A673 (cell line): ENCODE measurements at regions not wholly inside any gene's neighbourhood (a gene's known extent, or its start where the extent isn't known, plus 50 kb on each side); places are given as distances from the start of the nearest gene placed in this dataset.

Experiments used
- EZH2 ChIP-seq: fragments of 200-600 bp; sonication (generic); IDR thresholded peaks from 2 replicates; pipeline ENCODE4 v1.6.1; 2017; ENCODE audit warnings: borderline replicate concordance, low read depth, mild to moderate bottlenecking, mixed read lengths, antibody characterized with exemption, low read length; ENCODE audit not compliant: poor library complexity, severe bottlenecking
- TF ChIP-seq, protein P1 (sequence below): fragments of 300-800, 200-600 bp; sonication (generic); conservative IDR thresholded peaks from 2 replicates; pipeline ENCODE4 v1.5.1; 2017; ENCODE audit warnings: low read depth, mild to moderate bottlenecking, antibody characterized with exemption, low read length, moderate library complexity, mixed read lengths

DNA sequence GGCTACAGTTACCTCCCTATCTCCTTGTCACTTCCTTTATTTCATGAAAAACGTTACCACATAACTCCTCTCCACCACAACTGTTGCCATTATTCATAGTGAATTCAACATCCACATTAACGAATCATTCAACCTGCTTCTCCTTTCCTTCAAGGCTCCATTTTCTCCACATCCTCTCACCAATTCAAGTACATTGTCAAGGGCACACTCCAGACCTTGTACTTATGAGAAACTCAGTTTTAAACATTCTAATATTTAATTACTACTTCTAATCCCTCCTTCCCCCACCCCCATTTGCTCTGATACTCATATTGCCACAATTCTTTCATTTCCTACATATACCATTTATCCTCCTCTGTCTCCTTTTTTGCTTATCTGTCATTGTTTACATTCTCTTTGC lies 871.2 kb downstream of the TUSC7 start:
- TF ChIP-seq EZH2: no peak
- TF ChIP-seq, protein P1, sequence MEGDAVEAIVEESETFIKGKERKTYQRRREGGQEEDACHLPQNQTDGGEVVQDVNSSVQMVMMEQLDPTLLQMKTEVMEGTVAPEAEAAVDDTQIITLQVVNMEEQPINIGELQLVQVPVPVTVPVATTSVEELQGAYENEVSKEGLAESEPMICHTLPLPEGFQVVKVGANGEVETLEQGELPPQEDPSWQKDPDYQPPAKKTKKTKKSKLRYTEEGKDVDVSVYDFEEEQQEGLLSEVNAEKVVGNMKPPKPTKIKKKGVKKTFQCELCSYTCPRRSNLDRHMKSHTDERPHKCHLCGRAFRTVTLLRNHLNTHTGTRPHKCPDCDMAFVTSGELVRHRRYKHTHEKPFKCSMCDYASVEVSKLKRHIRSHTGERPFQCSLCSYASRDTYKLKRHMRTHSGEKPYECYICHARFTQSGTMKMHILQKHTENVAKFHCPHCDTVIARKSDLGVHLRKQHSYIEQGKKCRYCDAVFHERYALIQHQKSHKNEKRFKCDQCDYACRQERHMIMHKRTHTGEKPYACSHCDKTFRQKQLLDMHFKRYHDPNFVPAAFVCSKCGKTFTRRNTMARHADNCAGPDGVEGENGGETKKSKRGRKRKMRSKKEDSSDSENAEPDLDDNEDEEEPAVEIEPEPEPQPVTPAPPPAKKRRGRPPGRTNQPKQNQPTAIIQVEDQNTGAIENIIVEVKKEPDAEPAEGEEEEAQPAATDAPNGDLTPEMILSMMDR: no peak
